Parathyroid adenoma (tissue), 2 donors: ENCODE measurements at regions not wholly inside any gene's neighbourhood (a gene's known extent, or its start where the extent isn't known, plus 50 kb on each side); places are given as distances from the start of the nearest gene placed in this dataset.

Experiments used
- H2AFZ ChIP-seq: fragments of 300-600 bp; sonication (generic); one replicate; pipeline ENCODE4 v1.7.0; 2017; ENCODE audit warnings: antibody characterized with exemption, mild to moderate bottlenecking
- H3K27ac ChIP-seq: fragments of 300-600 bp; sonication (generic); one replicate; pipeline ENCODE4 v1.7.0; 2017
- H3K27me3 ChIP-seq: fragments of 300-600 bp; sonication (generic); one replicate; pipeline ENCODE4 v1.7.0; 2017; ENCODE audit warnings: low read length; ENCODE audit not compliant: control insufficient read depth, insufficient read depth
- H3K36me3 ChIP-seq: fragments of 300-600 bp; sonication (generic); one replicate; pipeline ENCODE4 v1.7.0; 2017; ENCODE audit warnings: low read length; ENCODE audit not compliant: control insufficient read depth, insufficient read depth
- H3K4me1 ChIP-seq: fragments of 300-600 bp; sonication (generic); one replicate; pipeline ENCODE4 v1.7.0; 2017; ENCODE audit warnings: control low read depth
- H3K4me2 ChIP-seq: fragments of 300-600 bp; sonication (generic); one replicate; pipeline ENCODE4 v1.7.0; 2017; ENCODE audit warnings: low read length
- H3K4me3 ChIP-seq: fragments of 300-600 bp; sonication (generic); one replicate; pipeline ENCODE4 v1.7.0; 2017; ENCODE audit warnings: low read depth, low read length
- H3K79me2 ChIP-seq: fragments of 300-600 bp; sonication (generic); one replicate; pipeline ENCODE4 v1.7.0; 2017; ENCODE audit warnings: control low read depth
- H3K9ac ChIP-seq: fragments of 300-600 bp; sonication (generic); one replicate; pipeline ENCODE4 v1.7.0; 2017; ENCODE audit warnings: mild to moderate bottlenecking
- H3K9me3 ChIP-seq: fragments of 300-600 bp; sonication (generic); one replicate; pipeline ENCODE4 v1.7.0; 2017; ENCODE audit warnings: low read length; ENCODE audit not compliant: control insufficient read depth
- TF ChIP-seq, protein P1 (sequence below): fragments of 300-600 bp; sonication (generic); IDR thresholded peaks from one replicate; pipeline ENCODE4 v1.7.0; 2017; ENCODE audit warnings: antibody characterized with exemption, mild to moderate bottlenecking
- donor health status: primary hyperparathyroidism.

DNA sequence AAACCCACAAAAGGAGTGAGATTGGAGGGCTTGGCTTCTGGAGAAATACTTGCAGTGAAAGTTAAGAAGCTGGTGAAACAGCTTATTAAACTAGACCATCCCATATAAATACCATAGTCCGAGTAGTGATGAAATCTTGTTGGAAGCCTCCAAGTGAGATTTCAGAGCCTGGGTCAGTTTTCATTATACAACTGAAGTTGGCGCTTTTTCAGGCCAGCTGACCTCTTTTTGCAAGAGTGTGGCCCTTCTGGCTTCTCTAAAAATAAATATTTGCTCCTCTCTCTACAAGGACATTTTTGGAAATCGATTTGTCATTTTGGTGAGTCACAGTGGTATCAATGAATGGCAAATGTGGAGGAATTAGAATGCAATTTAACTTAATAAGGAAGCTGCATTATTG, 51.2 kb upstream of the THRB start:
- Histone ChIP-seq H3K9ac (no peak overlapping the region), H3K27ac (no peak overlapping the region), H3K4me1 (no peaks in the 10 kb centered on the region), H3K9me3 (no peaks in the 10 kb centered on the region), H3K36me3 (no peaks in the 10 kb centered on the region), H2AFZ (no peak overlapping the region), H3K79me2 (no peaks in the 10 kb centered on the region), H3K4me2 (no peak overlapping the region), H3K4me3 (no peak overlapping the region), H3K27me3 (no peaks in the 10 kb centered on the region)
- TF ChIP-seq, protein P1, sequence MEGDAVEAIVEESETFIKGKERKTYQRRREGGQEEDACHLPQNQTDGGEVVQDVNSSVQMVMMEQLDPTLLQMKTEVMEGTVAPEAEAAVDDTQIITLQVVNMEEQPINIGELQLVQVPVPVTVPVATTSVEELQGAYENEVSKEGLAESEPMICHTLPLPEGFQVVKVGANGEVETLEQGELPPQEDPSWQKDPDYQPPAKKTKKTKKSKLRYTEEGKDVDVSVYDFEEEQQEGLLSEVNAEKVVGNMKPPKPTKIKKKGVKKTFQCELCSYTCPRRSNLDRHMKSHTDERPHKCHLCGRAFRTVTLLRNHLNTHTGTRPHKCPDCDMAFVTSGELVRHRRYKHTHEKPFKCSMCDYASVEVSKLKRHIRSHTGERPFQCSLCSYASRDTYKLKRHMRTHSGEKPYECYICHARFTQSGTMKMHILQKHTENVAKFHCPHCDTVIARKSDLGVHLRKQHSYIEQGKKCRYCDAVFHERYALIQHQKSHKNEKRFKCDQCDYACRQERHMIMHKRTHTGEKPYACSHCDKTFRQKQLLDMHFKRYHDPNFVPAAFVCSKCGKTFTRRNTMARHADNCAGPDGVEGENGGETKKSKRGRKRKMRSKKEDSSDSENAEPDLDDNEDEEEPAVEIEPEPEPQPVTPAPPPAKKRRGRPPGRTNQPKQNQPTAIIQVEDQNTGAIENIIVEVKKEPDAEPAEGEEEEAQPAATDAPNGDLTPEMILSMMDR: no peak

DNA sequence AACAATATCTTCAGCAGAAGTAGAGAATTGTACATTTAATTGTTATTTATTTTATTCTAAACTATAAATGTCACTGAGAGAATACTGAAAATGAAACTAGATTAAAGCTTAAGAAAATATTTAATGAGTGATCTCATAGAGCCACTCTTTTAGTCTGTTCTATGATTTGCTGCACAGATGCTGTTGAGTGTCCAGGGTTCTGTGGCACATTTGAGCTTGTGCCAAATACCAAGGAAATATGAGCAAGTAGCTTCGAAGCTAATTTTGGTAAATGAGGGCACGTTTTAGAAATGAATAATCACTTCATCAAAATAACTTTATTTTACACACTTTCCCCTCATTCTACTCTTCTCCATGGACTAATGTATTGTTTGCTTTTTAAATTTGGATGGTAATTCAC, 53.6 kb upstream of the THRB start:
- Histone ChIP-seq H3K4me3 (no peak overlapping the region), H3K9ac (no peak overlapping the region), H2AFZ (no peak overlapping the region), H3K27ac (no peak overlapping the region), H3K9me3 (no peaks in the 10 kb centered on the region), H3K36me3 (no peaks in the 10 kb centered on the region), H3K4me2 (no peak overlapping the region), H3K79me2 (no peaks in the 10 kb centered on the region), H3K27me3 (no peaks in the 10 kb centered on the region), H3K4me1 (no peaks in the 10 kb centered on the region)
- TF ChIP-seq, protein P1: no peak

GRCh38 chr3:24550588-24550987, 55.9 kb upstream of the THRB start:
- Histone ChIP-seq H3K4me3 (no peak overlapping the region), H3K27ac (no peak overlapping the region), H3K36me3 (no peaks in the 10 kb centered on the region), H3K9ac (no peak overlapping the region), H3K4me1 (no peaks in the 10 kb centered on the region), H3K79me2 (no peaks in the 10 kb centered on the region), H3K9me3 (no peaks in the 10 kb centered on the region), H2AFZ (no peak overlapping the region), H3K4me2 (no peak overlapping the region), H3K27me3 (no peaks in the 10 kb centered on the region)
- TF ChIP-seq, protein P1: no peak

- Histone ChIP-seq H3K27me3 (no peaks in the 10 kb centered on the region), H3K9me3 (no peaks in the 10 kb centered on the region), H3K9ac (no peak overlapping the region), H2AFZ (no peak overlapping the region), H3K79me2 (no peaks in the 10 kb centered on the region), H3K4me1 (no peaks in the 10 kb centered on the region), H3K4me3 (no peak overlapping the region), H3K27ac (no peak overlapping the region), H3K4me2 (no peak overlapping the region), H3K36me3 (no peaks in the 10 kb centered on the region)
- TF ChIP-seq, protein P1: no peak
These were observed 57.0 kb upstream of the THRB start for GRCh38 chr3:24551626-24552025.

GRCh38 chr3:24562895-24563294, 68.2 kb upstream of the THRB start:
- Histone ChIP-seq H3K27ac (no peak overlapping the region), H3K79me2 (no peaks in the 10 kb centered on the region), H3K9ac (no peak overlapping the region), H3K4me2 (no peak overlapping the region), H3K9me3 (no peaks in the 10 kb centered on the region), H3K4me1 (no peaks in the 10 kb centered on the region), H3K27me3 (no peaks in the 10 kb centered on the region), H3K4me3 (no peak overlapping the region), H3K36me3 (no peaks in the 10 kb centered on the region), H2AFZ (no peak overlapping the region)
- TF ChIP-seq, protein P1: no peak
